CD14-positive monocyte (primary cell): ENCODE measurements at regions not wholly inside any gene's neighbourhood (a gene's known extent, or its start where the extent isn't known, plus 50 kb on each side); places are given as distances from the start of the nearest gene placed in this dataset.

Experiments
- DNase-seq, 3 donors: peaks; one replicate each; pipeline ENCODE4 v3.0.0-alpha.2; 2011 to 2022
- H2AFZ ChIP-seq: 2 replicates; pipeline ENCODE4 v1.6.0; 2012; ENCODE audit warnings: mild to moderate bottlenecking, low read depth, low read length, inconsistent platforms; ENCODE audit not compliant: insufficient read depth, poor library complexity, severe bottlenecking
- H3K27ac ChIP-seq, 2 donors: 1 replicate in 1 of 2; 2 replicates in 1 of 2; pipeline ENCODE4 v1.5.1; 2012 to 2013; ENCODE audit warnings: low read length in 2 of 2, control low read depth in 1 of 2, inconsistent platforms in 1 of 2, low read depth in 1 of 2, mild to moderate bottlenecking in 1 of 2
- H3K27me3 ChIP-seq, 2 donors: one replicate each; pipeline versions ENCODE4 v1.6.0 to v1.6.1; 2011 to 2013; ENCODE audit warnings: low read length in 2 of 2; ENCODE audit not compliant: control insufficient read depth in 2 of 2, insufficient read depth in 2 of 2
- H3K36me3 ChIP-seq, 2 donors: replicated peaks in 1 of 2; 1 replicate in 1 of 2; 2 replicates in 1 of 2; pipeline versions ENCODE4 v1.5.1 to v1.6.1; 2012 to 2013; ENCODE audit warnings: low read length in 2 of 2, control low read depth in 1 of 2, inconsistent platforms in 1 of 2, mild to moderate bottlenecking in 1 of 2; ENCODE audit not compliant: insufficient read depth in 2 of 2, control insufficient read depth in 1 of 2
- H3K4me1 ChIP-seq, 2 donors: 1 replicate in 1 of 2; 2 replicates in 1 of 2; pipeline versions ENCODE4 v1.5.1 to v1.6.1; 2012 to 2013; ENCODE audit warnings: low read length in 2 of 2, control low read depth in 1 of 2, inconsistent platforms in 1 of 2, mild to moderate bottlenecking in 1 of 2, moderate library complexity in 1 of 2; ENCODE audit not compliant: insufficient read depth in 2 of 2, control insufficient read depth in 1 of 2
- H3K4me2 ChIP-seq: replicated peaks from 2 replicates; pipeline ENCODE3; 2012; ENCODE audit warnings: low read length, moderate library complexity, mild to moderate bottlenecking; ENCODE audit not compliant: poor library complexity, severe bottlenecking; ENCODE audit errors: extremely low read depth
- H3K4me3 ChIP-seq, 3 experiments: fragments of 200-600 bp in 1 of 3; sonication (generic) in 1 of 3; replicated peaks in 1 of 3; 1 replicate in 2 of 3; 2 replicates in 1 of 3; pipeline ENCODE4 v1.5.1; 2011 to 2013; ENCODE audit warnings: low read length in 3 of 3, mild to moderate bottlenecking in 3 of 3, control low read depth in 2 of 3, low read depth in 2 of 3, inconsistent platforms in 1 of 3, moderate library complexity in 1 of 3
- H3K79me2 ChIP-seq: 2 replicates; pipeline ENCODE4 v1.6.0; 2012; ENCODE audit warnings: mild to moderate bottlenecking, control low read depth, inconsistent platforms, low read length, moderate library complexity; ENCODE audit not compliant: insufficient read depth
- H3K9ac ChIP-seq: 2 replicates; pipeline ENCODE4 v1.6.0; 2017; ENCODE audit warnings: low read length, mild to moderate bottlenecking; ENCODE audit not compliant: insufficient read depth, poor library complexity, severe bottlenecking
- H3K9me3 ChIP-seq, 2 donors: replicated peaks in 1 of 2; 1 replicate in 1 of 2; 2 replicates in 1 of 2; pipeline versions ENCODE4 v1.5.1 to v1.6.1; 2012 to 2013; ENCODE audit warnings: low read length in 2 of 2, control low read depth in 1 of 2; ENCODE audit not compliant: control insufficient read depth in 1 of 2, insufficient read depth in 1 of 2
- H4K20me1 ChIP-seq: 2 replicates; pipeline ENCODE4 v1.6.0; 2012; ENCODE audit warnings: mild to moderate bottlenecking, low read length, control low read depth, moderate library complexity; ENCODE audit not compliant: insufficient read depth
- H3K27ac Mint-ChIP-seq, 7 donors: one replicate each; pipeline ENCODE4 v1.8.0; 2020; ENCODE audit warnings: mild to moderate bottlenecking in 7 of 7, mixed read lengths in 7 of 7, moderate library complexity in 6 of 7, inconsistent platforms in 2 of 7
- H3K27me3 Mint-ChIP-seq, 3 donors: one replicate each; pipeline ENCODE4 v1.8.0; 2021 to 2022; ENCODE audit warnings: low read depth in 3 of 3, mild to moderate bottlenecking in 3 of 3, mixed read lengths in 3 of 3, moderate library complexity in 3 of 3, inconsistent platforms in 1 of 3
- H3K36me3 Mint-ChIP-seq, 2 donors: one replicate each; pipeline ENCODE4 v1.8.0; 2020; ENCODE audit warnings: mixed read lengths in 2 of 2, inconsistent platforms in 1 of 2, mild to moderate bottlenecking in 1 of 2
- H3K4me1 Mint-ChIP-seq: one replicate; pipeline ENCODE4 v1.8.0; 2020; ENCODE audit warnings: mild to moderate bottlenecking, mixed read lengths
- H3K4me3 Mint-ChIP-seq, 2 donors: one replicate each; pipeline ENCODE4 v1.8.0; 2020; ENCODE audit warnings: mild to moderate bottlenecking in 2 of 2, mixed read lengths in 2 of 2, moderate library complexity in 1 of 2
- H3K9me3 Mint-ChIP-seq, 7 donors: one replicate each; pipeline ENCODE4 v1.8.0; 2020 to 2022; ENCODE audit warnings: mixed read lengths in 7 of 7, mild to moderate bottlenecking in 6 of 7, moderate library complexity in 6 of 7, inconsistent platforms in 2 of 7
- CTCF ChIP-seq: fragments of 200-600 bp; IDR thresholded peaks from one replicate; pipeline ENCODE4 v1.8.0; 2022; ENCODE audit warnings: antibody characterized with exemption, mild to moderate bottlenecking
- WGBS: methylation state at CpG from one replicate; pipeline ENCODE4 v1.1.5; 2013; ENCODE audit warnings: missing lambda C conversion rate; ENCODE audit not compliant: insufficient coverage; 5-methylcytosine and 5-hydroxymethylcytosine counted together
- intact Hi-C, 2 donors: fragments of 100-400 bp; cut with micrococcal nuclease; formaldehyde crosslinking; loops; one replicate each; pipeline versions ENCODE4 v1.15.0 to v1.15.1; 2023

DNA sequence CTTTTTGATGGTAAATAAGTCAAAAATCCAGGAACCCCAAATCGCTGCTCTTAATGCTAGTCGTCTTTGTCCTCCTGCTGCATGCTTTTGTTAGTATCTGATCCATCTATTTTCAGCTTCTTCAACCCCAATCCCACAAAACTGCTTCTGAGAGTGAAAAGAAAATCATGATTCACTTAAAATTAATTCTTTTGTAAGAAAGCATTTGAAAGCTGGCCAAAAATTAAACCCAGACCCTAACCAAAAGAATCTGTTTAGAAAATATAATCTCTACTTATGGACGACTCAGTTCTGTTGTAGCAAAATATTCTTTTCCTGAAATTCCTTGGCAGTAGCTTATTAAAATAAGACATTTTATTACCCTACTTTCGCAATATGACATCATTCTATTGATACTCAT lies 443.6 kb upstream of the SYT1 start:
- H2AFZ ChIP-seq = no peak overlapping the region
- H3K27ac ChIP-seq = no peak overlapping the region
- H3K4me3 ChIP-seq = no peak overlapping the region
- no peak overlapping the region for H3K4me2 ChIP-seq
- intact Hi-C loops = no loop called here
- no peaks in the 10 kb centered on the region for H3K9me3 ChIP-seq
- TF ChIP-seq CTCF = no peak
- Mint-ChIP-seq H3K27ac (no peak overlapping the region), H3K4me3 (no peak overlapping the region), H3K9me3 (peaks cover 0 to 1% (median 0%) of the 10 kb centered on the region in 7 donors), H3K27me3 (peaks cover 0 to 1% (median 0%) of the 10 kb centered on the region in 3 donors), H3K36me3 (no peaks in the 10 kb centered on the region), H3K4me1 (peaks cover 9% of the 10 kb centered on the region)
- WGBS = no CpG with 5 or more reads among the region's 4 CpGs
- H4K20me1 ChIP-seq = no peaks in the 10 kb centered on the region
- H3K4me1 ChIP-seq = peaks cover 9% of the 10 kb centered on the region in 2 donors
- no peaks in the 10 kb centered on the region for H3K36me3 ChIP-seq
- H3K79me2 ChIP-seq = no peaks in the 10 kb centered on the region
- H3K9ac ChIP-seq = no peak overlapping the region
- no peak for DNase-seq
- no peaks in the 10 kb centered on the region for H3K27me3 ChIP-seq

- Histone ChIP-seq H3K27me3 (no peaks in the 10 kb centered on the region), H3K79me2 (no peaks in the 10 kb centered on the region), H3K27ac (no peak overlapping the region), H2AFZ (no peak overlapping the region), H3K4me2 (no peak overlapping the region), H3K4me1 (no peaks in the 10 kb centered on the region), H3K9ac (no peak overlapping the region), H3K36me3 (no peaks in the 10 kb centered on the region), H4K20me1 (no peaks in the 10 kb centered on the region), H3K9me3 (no peaks in the 10 kb centered on the region), H3K4me3 (no peak overlapping the region)
- peaks cover 0 to 2% (median 0%) of the 10 kb centered on the region in 3 donors for H3K27me3 Mint-ChIP-seq
- H3K9me3 Mint-ChIP-seq = peaks cover 0 to 4% (median 2%) of the 10 kb centered on the region in 7 donors
- intact Hi-C loops = no loop called here
- no peak for TF ChIP-seq CTCF
- DNase-seq = no peak
- no peak overlapping the region for H3K27ac Mint-ChIP-seq
- H3K4me1 Mint-ChIP-seq = no peaks in the 10 kb centered on the region
- no peaks in the 10 kb centered on the region for H3K36me3 Mint-ChIP-seq
- H3K4me3 Mint-ChIP-seq = no peak overlapping the region
- no CpG with 5 or more reads among the region's 2 CpGs for WGBS
Measured at GRCh38 chr12:78430551-78430950, 434.0 kb upstream of the SYT1 start.
